ENCODE measurements at regions not wholly inside any gene's neighbourhood (a gene's known extent, or its start where the extent isn't known, plus 50 kb on each side); places are given as distances from the start of the nearest gene placed in this dataset.

DNA sequence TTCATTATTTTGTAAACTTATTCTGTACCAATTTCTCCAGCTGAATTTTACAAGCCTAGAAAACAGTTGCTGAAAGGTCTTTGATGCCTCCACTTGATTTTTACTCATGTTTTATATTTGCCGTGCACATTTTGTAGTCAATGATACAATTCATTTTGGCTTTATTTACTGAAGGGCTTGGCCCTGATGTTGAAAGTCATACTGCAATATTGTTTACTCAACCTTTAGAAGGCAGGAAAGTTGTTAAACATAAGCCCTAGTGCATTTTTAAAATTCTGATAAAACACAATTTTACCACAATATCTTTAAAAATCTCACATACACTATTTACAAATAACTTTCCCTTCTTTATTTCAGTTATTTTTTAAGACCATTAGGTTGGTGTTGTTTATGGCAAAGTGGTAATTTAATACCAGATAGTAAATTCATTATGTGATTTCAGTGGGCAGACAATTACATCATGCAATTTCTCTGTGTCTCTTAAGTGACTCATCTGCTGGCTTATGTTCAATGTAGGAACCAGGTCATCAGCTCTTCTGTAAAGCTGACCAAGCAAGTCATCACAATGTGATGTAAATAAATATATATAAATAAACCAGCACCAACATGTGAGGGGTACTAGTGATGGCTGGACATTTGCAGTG is 121.1 kb upstream of the SLC35B3 start:
- no peak for TF ChIP-seq RAD21 (IDR thresholded peaks at IDR 0.05; ENCODE audit: low read length)
- TF ChIP-seq, protein P1, sequence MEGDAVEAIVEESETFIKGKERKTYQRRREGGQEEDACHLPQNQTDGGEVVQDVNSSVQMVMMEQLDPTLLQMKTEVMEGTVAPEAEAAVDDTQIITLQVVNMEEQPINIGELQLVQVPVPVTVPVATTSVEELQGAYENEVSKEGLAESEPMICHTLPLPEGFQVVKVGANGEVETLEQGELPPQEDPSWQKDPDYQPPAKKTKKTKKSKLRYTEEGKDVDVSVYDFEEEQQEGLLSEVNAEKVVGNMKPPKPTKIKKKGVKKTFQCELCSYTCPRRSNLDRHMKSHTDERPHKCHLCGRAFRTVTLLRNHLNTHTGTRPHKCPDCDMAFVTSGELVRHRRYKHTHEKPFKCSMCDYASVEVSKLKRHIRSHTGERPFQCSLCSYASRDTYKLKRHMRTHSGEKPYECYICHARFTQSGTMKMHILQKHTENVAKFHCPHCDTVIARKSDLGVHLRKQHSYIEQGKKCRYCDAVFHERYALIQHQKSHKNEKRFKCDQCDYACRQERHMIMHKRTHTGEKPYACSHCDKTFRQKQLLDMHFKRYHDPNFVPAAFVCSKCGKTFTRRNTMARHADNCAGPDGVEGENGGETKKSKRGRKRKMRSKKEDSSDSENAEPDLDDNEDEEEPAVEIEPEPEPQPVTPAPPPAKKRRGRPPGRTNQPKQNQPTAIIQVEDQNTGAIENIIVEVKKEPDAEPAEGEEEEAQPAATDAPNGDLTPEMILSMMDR (conservative IDR thresholded peaks at IDR 0.05; ENCODE audit: low read depth, low read length): no peak
- TF ChIP-seq RCOR1 (IDR thresholded peaks at IDR 0.05; ENCODE audit: insufficient replicate concordance, low read length): no peak
- no peak for TF ChIP-seq MAFK (IDR thresholded peaks at IDR 0.05; ENCODE audit: low read depth, low read length)
- no peak for TF ChIP-seq NFE2L2 (IDR thresholded peaks at IDR 0.05; ENCODE audit: low read depth, low read length)
